ENCODE measurements at regions not wholly inside any gene's neighbourhood (a gene's known extent, or its start where the extent isn't known, plus 50 kb on each side); places are given as distances from the start of the nearest gene placed in this dataset.

- H4K20me1 ChIP-seq (ENCODE audit: insufficient read depth) = no peaks in the 10 kb centered on the region
- H3K9me3 ChIP-seq (ENCODE audit: control insufficient read depth in 1 of 2, insufficient read depth in 1 of 2, low read depth in 1 of 2, low read length in 2 of 2) = no peaks in the 10 kb centered on the region; a peak in 1 of 4 replicates
- H3K79me2 ChIP-seq (ENCODE audit: insufficient read depth, low read length) = no peaks in the 10 kb centered on the region
- H3K9me2 ChIP-seq (ENCODE audit: insufficient read depth) = no peaks in the 10 kb centered on the region
- no TSS peak for BruUV-seq (replicated peaks)
- TF ChIP-seq ZBTB33 (IDR thresholded peaks at IDR 0.05; ENCODE audit: extremely low read depth, insufficient replicate concordance, low read length) (no peak), ZFX (IDR thresholded peaks at IDR 0.05) (no peak), ELF1 (IDR thresholded peaks at IDR 0.05; ENCODE audit: borderline replicate concordance, low read depth) (no peak), EGR1 (IDR thresholded peaks at IDR 0.05; ENCODE audit: low read depth) (no peak), EZH2phosphoT487 (IDR thresholded peaks at IDR 0.05; ENCODE audit: borderline replicate concordance) (no peak), TCF7L2 (IDR thresholded peaks at IDR 0.05; ENCODE audit: borderline replicate concordance, extremely low read depth, insufficient read depth, insufficient read length) (no peak)
- no peak overlapping the region for H3K27ac ChIP-seq (ENCODE audit: low read depth, low read length)
- H3K4me3 ChIP-seq (replicated peaks in 1 of 2; ENCODE audit: low read depth in 1 of 2, low read length in 2 of 2) = no peak overlapping the region
- intact Hi-C loops (cut with micrococcal nuclease) = no loop called here
- ChIA-PET POLR2A (no interaction called here), CTCF (no interaction called here), RAD21 (ENCODE audit: low non-redundant PET in 1 of 2, low total read pairs in 2 of 2, uncharacterized antibody in 2 of 2, unreplicated experiment in 2 of 2) (no interaction called here)
- no peak overlapping the region for H2AFZ ChIP-seq (ENCODE audit: low read depth, low read length, poor library complexity, severe bottlenecking)
- DNase-seq (ENCODE audit: low read depth, low spot score) = no peak
- H3K36me3 ChIP-seq (ENCODE audit: control insufficient read depth in 1 of 2, insufficient read depth in 2 of 2, low read length in 2 of 2) = no peaks in the 10 kb centered on the region
- no peak overlapping the region for H3K4me2 ChIP-seq (ENCODE audit: low read length)
- H3K4me1 ChIP-seq (ENCODE audit: control insufficient read depth in 1 of 2, insufficient read depth in 2 of 2, low read length in 2 of 2) = no peaks in the 10 kb centered on the region
- no peak overlapping the region for H3K9ac ChIP-seq (ENCODE audit: low read length)
- no peak for ATAC-seq
- no peaks in the 10 kb centered on the region for H3K27me3 ChIP-seq (ENCODE audit: insufficient read depth, low read length)
These were observed 512.8 kb upstream of the MIR17HG start for GRCh38 chr13:90834700-90835099.

GRCh38 chr13:90835826-90836225 lies 511.7 kb upstream of the MIR17HG start:
- RAD21 ChIA-PET (ENCODE audit: low non-redundant PET in 1 of 2, low total read pairs in 2 of 2, uncharacterized antibody in 2 of 2, unreplicated experiment in 2 of 2) = no interaction called here
- DNase-seq (ENCODE audit: low read depth, low spot score) (no peak), ATAC-seq (no peak)
- no peak overlapping the region for H2AFZ ChIP-seq (ENCODE audit: low read depth, low read length, poor library complexity, severe bottlenecking)
- H3K4me3 ChIP-seq (replicated peaks in 1 of 2; ENCODE audit: low read depth in 1 of 2, low read length in 2 of 2) = no peak overlapping the region
- H3K9ac ChIP-seq (ENCODE audit: low read length) = no peak overlapping the region
- no peaks in the 10 kb centered on the region; a peak in 1 of 4 replicates for H3K9me3 ChIP-seq (ENCODE audit: control insufficient read depth in 1 of 2, insufficient read depth in 1 of 2, low read depth in 1 of 2, low read length in 2 of 2)
- H3K36me3 ChIP-seq (ENCODE audit: control insufficient read depth in 1 of 2, insufficient read depth in 2 of 2, low read length in 2 of 2) = no peaks in the 10 kb centered on the region
- no peaks in the 10 kb centered on the region for H3K4me1 ChIP-seq (ENCODE audit: control insufficient read depth in 1 of 2, insufficient read depth in 2 of 2, low read length in 2 of 2)
- POLR2A ChIA-PET = no interaction called here
- H3K4me2 ChIP-seq (ENCODE audit: low read length) = no peak overlapping the region
- intact Hi-C loops (cut with micrococcal nuclease) = no loop called here
- TF ChIP-seq EZH2 (IDR thresholded peaks at IDR 0.05) = no peak
- TF ChIP-seq CEBPB (IDR thresholded peaks at IDR 0.05; ENCODE audit: low read depth) = no peak
- TF ChIP-seq POLR2AphosphoS5 (IDR thresholded peaks at IDR 0.05; ENCODE audit: low read depth, low read length) = no peak
- no peak for TF ChIP-seq EZH2phosphoT487 (IDR thresholded peaks at IDR 0.05; ENCODE audit: borderline replicate concordance)
- TF ChIP-seq SRF (IDR thresholded peaks at IDR 0.05; ENCODE audit: low read depth) = no peak
- TF ChIP-seq ZNF274 (IDR thresholded peaks at IDR 0.05; ENCODE audit: low read depth, low read length) = no peak
- no peak for TF ChIP-seq JUND (IDR thresholded peaks at IDR 0.05)
- no peak for TF ChIP-seq YY1 (IDR thresholded peaks at IDR 0.05; ENCODE audit: extremely low read depth, insufficient replicate concordance, low read depth, low read length)
- no peak for TF ChIP-seq SP1 (IDR thresholded peaks at IDR 0.05; ENCODE audit: low read depth)
- no peak for TF ChIP-seq SIN3A (IDR thresholded peaks at IDR 0.05; ENCODE audit: low read depth)
- no peak for TF ChIP-seq FOSL1 (IDR thresholded peaks at IDR 0.05; ENCODE audit: low read depth)
- TF ChIP-seq ATF3 (IDR thresholded peaks at IDR 0.05) = no peak
- no peak for TF ChIP-seq RAD21 (IDR thresholded peaks at IDR 0.05; ENCODE audit: low read depth)
- no peak for TF ChIP-seq POLR2A (IDR thresholded peaks at IDR 0.05; ENCODE audit: borderline replicate concordance, extremely low read depth, insufficient read depth, insufficient read length)
- CTCF ChIA-PET = no interaction called here
- no peak overlapping the region for H3K27ac ChIP-seq (ENCODE audit: low read depth, low read length)
- H3K79me2 ChIP-seq (ENCODE audit: insufficient read depth, low read length) = no peaks in the 10 kb centered on the region
- no TSS peak for BruUV-seq (replicated peaks)
- H4K20me1 ChIP-seq (ENCODE audit: insufficient read depth) = no peaks in the 10 kb centered on the region
- no peaks in the 10 kb centered on the region for H3K27me3 ChIP-seq (ENCODE audit: insufficient read depth, low read length)
- no peaks in the 10 kb centered on the region for H3K9me2 ChIP-seq (ENCODE audit: insufficient read depth)

All from HCT116 (cell line).